Activated CD4-positive, alpha-beta T cell treated with anti-CD3 and anti-CD28 coated beads, Interleukin-2, Interleukin-4, amounts not matched to agents 100 ng/mL and 50 ng/mL, durations not matched to agents 16 hours and 8 hours (primary cell): ENCODE measurements at regions not wholly inside any gene's neighbourhood (a gene's known extent, or its start where the extent isn't known, plus 50 kb on each side); places are given as distances from the start of the nearest gene placed in this dataset.
"Not testable (repeated sequence)": the region's sequence is repeated elsewhere in the genome, so short reads cannot be mapped to it uniquely, and the experiment has no call there.

Experiments used
- DNase-seq: peaks from one replicate; pipeline ENCODE4 v3.0.0-alpha.2; 2020; ENCODE audit warnings: low spot score

DNA sequence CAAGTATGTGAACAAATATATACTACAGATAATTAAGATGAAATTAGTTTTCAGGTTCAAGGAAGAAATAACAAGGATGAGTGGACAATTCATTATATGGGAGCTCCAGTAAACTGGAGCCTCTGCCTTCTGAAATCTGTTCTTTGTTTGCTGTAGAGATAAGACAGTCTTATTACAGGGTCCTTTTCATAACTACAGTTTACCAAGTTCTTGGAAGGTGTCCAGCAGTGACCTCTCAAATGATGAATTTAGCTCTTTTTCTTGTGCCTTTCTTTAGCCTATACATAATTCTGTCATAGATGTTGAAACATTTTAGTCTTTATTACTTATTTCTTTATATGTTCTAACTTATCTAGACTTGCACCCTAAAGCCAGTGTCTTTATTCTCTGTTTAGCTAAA is 89.7 kb upstream of the GBE1 start:
- no peak for DNase-seq

DNA sequence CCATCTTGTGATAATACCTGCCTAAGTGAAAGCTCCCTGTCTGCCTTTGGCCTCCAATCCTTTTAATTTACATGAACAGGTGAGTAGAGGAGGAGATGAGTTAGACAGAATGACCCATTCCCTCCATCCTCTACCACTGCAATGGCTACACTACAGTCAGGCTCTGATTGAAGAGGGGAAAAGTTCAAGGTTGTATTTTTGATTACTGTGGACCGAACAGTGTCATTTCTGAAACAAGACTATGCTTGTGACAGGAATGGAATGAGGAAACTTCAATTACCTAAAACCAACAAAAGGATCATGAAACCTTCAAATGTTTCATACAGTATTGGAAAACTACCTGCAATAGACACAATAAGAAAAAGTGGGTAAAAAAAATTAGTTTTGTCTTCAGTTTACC is 85.5 kb upstream of the GBE1 start:
- no peak for DNase-seq

DNA sequence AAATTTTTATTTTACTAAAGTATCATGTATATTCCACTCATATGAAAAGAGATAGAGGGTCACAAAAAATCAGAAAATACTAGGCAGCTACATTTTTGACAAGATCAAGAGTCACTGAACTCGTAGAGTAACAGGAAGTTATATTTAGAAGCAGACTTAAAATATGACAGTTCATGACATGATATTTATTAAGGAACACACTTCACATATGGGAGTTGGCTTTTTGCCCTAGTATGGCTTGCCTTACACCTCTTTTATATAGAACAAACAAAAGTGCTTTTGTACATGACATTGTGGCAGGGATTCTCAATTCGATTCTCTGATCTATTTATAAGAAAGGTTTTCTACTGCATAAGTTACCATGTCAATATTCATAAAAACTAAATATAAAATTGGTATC is 80.1 kb upstream of the GBE1 start:
- DNase-seq = no peak

DNA sequence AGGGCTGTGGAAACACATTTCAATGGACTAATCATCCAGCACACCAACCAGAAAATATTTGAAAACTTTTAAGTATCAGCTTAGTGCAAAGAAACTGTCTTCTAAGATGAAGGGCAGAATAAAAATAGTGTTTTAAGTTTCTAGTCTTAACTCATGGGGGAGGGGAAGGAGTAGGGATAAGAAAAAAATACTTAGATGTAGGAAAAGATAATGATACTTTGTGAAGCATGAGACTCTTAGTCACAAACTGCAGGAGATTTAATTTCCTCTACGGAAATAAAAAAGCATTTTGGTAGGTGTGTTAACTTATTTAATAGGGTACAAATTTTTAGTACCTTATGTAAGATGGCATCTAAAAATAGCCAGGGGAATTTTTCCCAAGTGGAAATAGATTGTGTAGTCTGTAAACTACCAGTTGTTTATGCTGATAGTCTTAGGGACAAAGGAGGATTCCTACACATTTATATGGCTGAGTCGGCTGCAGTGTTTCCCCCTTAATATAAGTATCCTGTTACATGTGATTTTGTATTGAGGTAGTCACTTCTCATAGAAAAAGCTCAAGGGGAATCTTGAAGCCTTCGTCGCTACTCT is 78.2 kb upstream of the GBE1 start:
- DNase-seq = no peak

DNA sequence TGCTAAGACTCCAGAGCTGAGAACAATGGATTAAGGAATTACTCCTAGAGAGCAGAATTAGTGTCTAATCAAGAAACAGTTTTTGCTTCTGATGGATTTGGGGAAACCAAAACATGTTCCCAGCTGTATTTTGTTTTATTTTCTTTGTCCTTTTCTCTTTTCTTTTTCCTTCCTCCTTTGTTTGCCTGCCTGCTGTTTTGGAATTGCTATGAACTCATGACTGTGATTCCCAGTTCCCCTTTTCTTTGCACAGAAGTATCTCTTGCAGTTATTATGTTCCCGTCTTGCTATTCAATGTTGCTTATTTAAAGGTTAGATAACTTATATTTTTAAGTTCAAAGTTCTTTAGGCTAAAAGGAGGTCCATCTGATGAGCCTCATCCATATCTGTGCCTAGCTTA is 77.0 kb upstream of the GBE1 start:
- no peak for DNase-seq

DNA sequence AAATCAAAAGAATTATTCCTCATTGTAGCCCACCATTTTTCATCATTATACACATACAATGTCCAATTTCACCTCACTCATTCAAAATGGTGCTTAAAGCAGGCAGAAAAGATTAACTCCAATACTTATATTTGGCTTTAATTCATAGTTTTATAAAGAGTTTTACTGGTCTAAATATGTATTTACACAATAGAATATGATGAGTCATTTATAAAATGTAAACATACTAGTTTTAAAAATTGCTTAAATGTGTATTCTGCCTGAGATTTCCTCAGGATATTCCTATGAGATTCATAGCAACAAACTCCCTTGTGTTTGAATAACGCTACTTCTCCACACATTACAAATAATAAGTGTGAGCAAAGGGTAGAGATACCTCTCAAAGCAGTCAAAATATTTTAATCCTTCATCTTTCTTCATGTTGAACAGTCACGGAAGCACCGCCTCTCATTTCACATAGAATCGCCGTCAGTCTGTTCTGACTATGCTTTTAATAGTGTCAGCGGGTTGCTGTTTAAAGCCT is 75.7 kb upstream of the GBE1 start:
- no peak for DNase-seq

- DNase-seq = no peak
Measured at GRCh38 chr3:81829937-81830336, 68.5 kb upstream of the GBE1 start.

DNA sequence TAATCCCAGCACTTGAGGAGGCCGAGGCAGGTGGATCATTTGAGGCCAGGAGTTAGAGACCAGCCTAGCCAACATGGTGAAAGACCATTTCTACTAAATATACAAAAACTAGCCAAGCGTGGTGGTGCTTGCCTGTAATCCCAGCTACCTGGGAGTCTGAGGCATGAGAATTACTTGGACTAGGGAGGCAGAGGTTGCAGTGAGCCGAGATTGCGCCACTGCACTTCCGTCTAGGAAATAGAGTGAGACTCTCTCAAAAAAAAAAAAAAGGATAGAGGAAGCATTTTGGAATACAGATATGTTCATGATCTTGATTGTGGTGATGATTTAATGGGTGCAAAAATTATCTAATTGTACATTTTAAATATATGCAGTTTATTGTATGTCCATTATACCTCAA is 67.8 kb upstream of the GBE1 start:
- DNase-seq = not testable (repeated sequence)

DNA sequence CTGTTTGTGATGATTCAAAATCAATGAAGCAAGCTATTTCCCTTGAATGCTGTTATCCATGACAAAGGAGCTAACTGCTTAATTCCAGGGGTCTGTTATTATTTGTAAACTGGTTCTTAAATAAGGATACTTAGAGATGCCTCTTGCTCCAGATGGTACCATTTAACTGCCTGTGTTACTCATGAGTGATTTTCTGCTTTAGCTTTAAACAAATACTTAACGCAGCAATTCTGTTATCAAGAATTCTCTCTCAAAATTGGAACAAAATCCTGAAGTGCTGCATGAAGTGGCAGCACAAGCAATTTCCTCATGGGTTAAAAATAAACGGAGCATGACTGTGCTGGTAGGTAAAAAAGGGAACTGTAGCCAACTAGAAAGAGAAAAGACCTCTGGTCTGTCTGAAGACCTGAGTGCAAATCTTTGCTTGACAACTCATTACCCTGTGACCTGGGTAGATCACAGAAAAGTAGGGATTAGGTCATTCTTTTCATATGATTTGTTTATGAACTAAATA is 62.5 kb upstream of the GBE1 start:
- DNase-seq = no peak

DNA sequence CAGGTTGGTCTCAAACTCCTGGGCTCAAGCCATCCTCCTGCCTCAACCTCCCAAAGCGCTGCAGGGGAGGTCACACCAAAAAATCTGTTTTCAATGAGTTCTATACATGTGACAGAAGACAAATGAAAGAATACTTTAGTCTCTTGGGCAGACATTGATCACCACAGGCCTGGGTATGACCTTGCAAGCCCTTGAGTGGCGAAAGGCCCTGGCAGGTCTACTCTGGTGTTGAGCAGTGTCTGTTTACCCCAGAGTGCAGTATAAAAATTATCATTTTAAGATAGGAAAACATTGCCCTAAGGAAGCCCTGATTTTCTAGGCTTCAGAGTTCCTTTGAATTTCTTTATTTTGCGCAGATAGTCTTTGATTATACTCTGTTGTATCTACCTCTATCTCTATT is 61.6 kb upstream of the GBE1 start:
- no peak for DNase-seq

GRCh38 chr3:81816473-81817250 is 55.2 kb upstream of the GBE1 start:
- DNase-seq = no peak

GRCh38 chr3:81812098-81812497 is 50.7 kb upstream of the GBE1 start:
- not testable (repeated sequence) for DNase-seq
